Ovary (tissue), 7 donors: ENCODE measurements at regions not wholly inside any gene's neighbourhood (a gene's known extent, or its start where the extent isn't known, plus 50 kb on each side); places are given as distances from the start of the nearest gene placed in this dataset.

Experiments
- DNase-seq, 5 donors: peaks; one replicate each; pipeline ENCODE4 v3.0.0-alpha.2; 2019 to 2020
- H3K27ac ChIP-seq, 2 donors: fragments of 200-600 bp; one replicate each; pipeline versions ENCODE4 v1.5.1 to v1.8.0; 2019 to 2022
- H3K27me3 ChIP-seq: fragments of 200-600 bp; one replicate; pipeline ENCODE4 v1.8.0; 2022
- H3K36me3 ChIP-seq: fragments of 200-600 bp; sonication (generic); one replicate; pipeline ENCODE4 v1.5.1; 2019
- H3K4me1 ChIP-seq: one replicate; pipeline ENCODE4 v1.8.1; 2013; ENCODE audit warnings: mild to moderate bottlenecking, moderate library complexity; ENCODE audit not compliant: insufficient read depth
- H3K4me3 ChIP-seq: fragments of 200-600 bp; sonication (generic); one replicate; pipeline ENCODE4 v1.5.1; 2017
- H3K9me3 ChIP-seq, 2 donors: fragments of 200-600 bp in 1 of 2; sonication (generic) in 1 of 2; one replicate each; pipeline versions ENCODE4 v1.5.1 to v1.8.1; 2013 to 2019; ENCODE audit warnings: mild to moderate bottlenecking in 1 of 2, moderate library complexity in 1 of 2
- CTCF ChIP-seq, 3 donors: fragments of 450-650 bp in 2 of 3; fragments of 200-600 bp in 1 of 3; IDR thresholded peaks; one replicate each; pipeline versions ENCODE4 v1.5.1 to v1.8.0; 2016 to 2022; ENCODE audit warnings: antibody characterized with exemption in 3 of 3, mild to moderate bottlenecking in 1 of 3
- EP300 ChIP-seq: sonication (generic); formaldehyde crosslinking; IDR thresholded peaks from one replicate; pipeline ENCODE4 v1.6.1; 2017; ENCODE audit warnings: antibody characterized with exemption
- POLR2A ChIP-seq: fragments of 450-650 bp; IDR thresholded peaks from one replicate; pipeline ENCODE4 v1.6.1; 2017; ENCODE audit warnings: antibody characterized with exemption, mild to moderate bottlenecking, moderate library complexity
- WGBS, 3 donors: extraction: QIAGEN DNeasy Blood & Tissue Kit in 1 of 3; methylation state at CpG; one replicate each; pipeline versions ENCODE4 v1.1.5 to v1.1.7; 2013 to 2017; 5-methylcytosine and 5-hydroxymethylcytosine counted together
- intact Hi-C, 4 donors: fragments of 100-400 bp; cut with DNase I; formaldehyde crosslinking; loops; one replicate each; pipeline versions ENCODE4 v1.11.0 to v1.15.1; 2022 to 2023
- donor health status: DM: no; HTN: no; CAD: no; lungs with moderate emphysema.
- donor health status: DM: no; HTN: no; CAD: no.
- donor health status: Bipolar disorder and iron deficiency.
- donor health status: DM: no; HTN: no; CAD: no.
- donor health status: DM: yes; HTN: yes; CAD: no.

GRCh38 chr6:25005010-25005409 is 69.2 kb upstream of the RIPOR2 start:
- no peaks in the 10 kb centered on the region for H3K36me3 ChIP-seq
- intact Hi-C loops, result no loop called here

GRCh38 chr6:25006075-25006474 is 70.3 kb upstream of the RIPOR2 start:
- 88 to 98% (median 91%) methylated on average over 1 of the region's 1 CpG for WGBS, 3 donors
- H3K27me3 ChIP-seq, result no peaks in the 10 kb centered on the region
- H3K36me3 ChIP-seq, result no peaks in the 10 kb centered on the region
- H3K4me3 ChIP-seq, result no peak overlapping the region
- no peak for DNase-seq
- H3K27ac ChIP-seq, result no peak overlapping the region
- intact Hi-C loops, result no loop called here
- H3K9me3 ChIP-seq, result no peaks in the 10 kb centered on the region
- H3K4me1 ChIP-seq, result peaks cover 2% of the 10 kb centered on the region
- TF ChIP-seq CTCF (IDR thresholded peaks at IDR 0.05), result no peak
- no peak for TF ChIP-seq EP300
- TF ChIP-seq POLR2A, result no peak

More at GRCh38 chr6:25005010-25005409, 69.2 kb upstream of the RIPOR2 start:
- WGBS, 3 donors, result 74 to 97% (median 92%) methylated on average over 4 of the region's 4 CpGs
- Histone ChIP-seq H3K9me3 (no peaks in the 10 kb centered on the region), H3K27me3 (no peaks in the 10 kb centered on the region), H3K4me1 (peaks cover 2% of the 10 kb centered on the region), H3K27ac (no peak overlapping the region), H3K4me3 (no peak overlapping the region)
- TF ChIP-seq POLR2A, result no peak
- no peak for TF ChIP-seq CTCF (IDR thresholded peaks at IDR 0.05)
- no peak for TF ChIP-seq EP300
- no peak for DNase-seq

- Histone ChIP-seq H3K9me3 (no peaks in the 10 kb centered on the region), H3K27me3 (no peaks in the 10 kb centered on the region), H3K4me1 (peaks cover 2% of the 10 kb centered on the region), H3K36me3 (no peaks in the 10 kb centered on the region), H3K27ac (no peak overlapping the region), H3K4me3 (no peak overlapping the region)
- intact Hi-C loops, result no loop called here
- DNase-seq, result peak in 2 of 5 donors; percentile 23 to 30
- WGBS, 3 donors, result 28 to 40% (median 31%) methylated on average over 3 of the region's 3 CpGs
- TF ChIP-seq CTCF (IDR thresholded peaks at IDR 0.05) (no peak), EP300 (peak; percentile 64)
Observed at GRCh38 chr6:25006565-25007001, 70.8 kb upstream of the RIPOR2 start.

- Histone ChIP-seq H3K27me3 (no peaks in the 10 kb centered on the region), H3K9me3 (no peaks in the 10 kb centered on the region), H3K36me3 (no peaks in the 10 kb centered on the region), H3K27ac (no peak overlapping the region), H3K4me3 (no peak overlapping the region), H3K4me1 (peaks cover 2% of the 10 kb centered on the region)
- no peak for TF ChIP-seq CTCF (IDR thresholded peaks at IDR 0.05)
- TF ChIP-seq POLR2A, result no peak
- TF ChIP-seq EP300, result no peak
- intact Hi-C loops, result no loop called here
- WGBS, 3 donors, result 81 to 83% (median 82%) methylated on average over 3 of the region's 3 CpGs
- DNase-seq, result no peak
Observed at GRCh38 chr6:25007269-25007699, 71.5 kb upstream of the RIPOR2 start.
